HCT116 (cell line): ENCODE measurements at regions not wholly inside any gene's neighbourhood (a gene's known extent, or its start where the extent isn't known, plus 50 kb on each side); places are given as distances from the start of the nearest gene placed in this dataset.

Experiments used
- ATAC-seq: fragments of 200-7000 bp; cut with Tn5 transposase; 2 replicates; pipeline ENCODE4 v1.9.1; 2020; ENCODE audit warnings: mild to moderate bottlenecking, moderate library complexity
- BruUV-seq: library from RNA; stranded (reverse); fragments of 400-500 nt; replicated peaks from 2 replicates; lab custom pipeline; 2021; lab: Mats Ljungman, UMichigan
- CTCF ChIA-PET: fragments of 300-600 bp; sonication (Branson Sonifier 250); formaldehyde crosslinking; loops from one replicate; lab custom pipeline; 2021; ENCODE audit warnings: antibody characterized with exemption; lab: Charles Lee
- POLR2A ChIA-PET: fragments of 300-600, 350-600 bp; sonication (Branson Sonifier 250); formaldehyde crosslinking; loops from one replicate; lab custom pipeline; 2021; ENCODE audit warnings: antibody characterized with exemption; lab: Charles Lee
- RAD21 ChIA-PET, 2 experiments: fragments of 300-600 bp; sonication (Branson Sonifier 250); formaldehyde crosslinking; loops; one replicate each; lab custom pipeline; 2023; ENCODE audit warnings: low total read pairs in 2 of 2; ENCODE audit not compliant: uncharacterized antibody in 2 of 2, unreplicated experiment in 2 of 2, low non-redundant PET in 1 of 2; lab: Charles Lee
- DNase-seq: peaks from one replicate; pipeline ENCODE4 v3.0.0-alpha.2; 2010; ENCODE audit warnings: low read depth, low spot score
- H2AFZ ChIP-seq: fragments of 200-600 bp; shearing (Covaris generic), sonication (generic); 2 replicates; pipeline ENCODE4 v1.6.1; 2017; ENCODE audit warnings: low read depth, mixed run types, mixed read lengths, antibody characterized with exemption, low read length; ENCODE audit not compliant: poor library complexity, severe bottlenecking
- H3K27ac ChIP-seq: 2 replicates; pipeline ENCODE4 v1.5.1; 2012; ENCODE audit warnings: low read depth, low read length
- H3K27me3 ChIP-seq: fragments of 200-600 bp; sonication (generic); 2 replicates; pipeline ENCODE4 v1.6.1; 2016; ENCODE audit warnings: mixed run types, low read length, mixed read lengths; ENCODE audit not compliant: insufficient read depth
- H3K36me3 ChIP-seq, 2 experiments: fragments of 200-500 bp in 1 of 2; fragments of 200-600 bp in 1 of 2; sonication (Bioruptor generic) in 1 of 2; sonication (generic) in 1 of 2; 2 replicates each; pipeline versions ENCODE4 v1.5.1 to v1.6.1; 2014 to 2016; ENCODE audit warnings: low read length in 2 of 2, inconsistent platforms in 1 of 2, mixed read lengths in 1 of 2, mixed run types in 1 of 2; ENCODE audit not compliant: insufficient read depth in 2 of 2, control insufficient read depth in 1 of 2
- H3K4me1 ChIP-seq, 2 experiments: fragments of 200-600 bp in 1 of 2; sonication (generic) in 1 of 2; 2 replicates each; pipeline versions ENCODE4 v1.5.1 to v1.6.1; 2012 to 2017; ENCODE audit warnings: low read length in 2 of 2, inconsistent platforms in 1 of 2, mild to moderate bottlenecking in 1 of 2, mixed read lengths in 1 of 2, mixed run types in 1 of 2, moderate library complexity in 1 of 2; ENCODE audit not compliant: insufficient read depth in 2 of 2, control insufficient read depth in 1 of 2
- H3K4me2 ChIP-seq: fragments of 200-600 bp; sonication (generic); 2 replicates; pipeline ENCODE4 v1.6.1; 2017; ENCODE audit warnings: mixed run types, low read length, mixed read lengths
- H3K4me3 ChIP-seq, 2 experiments: fragments of 200-600 bp in 1 of 2; sonication (generic) in 1 of 2; replicated peaks in 1 of 2; 2 replicates each; pipeline ENCODE4 v1.5.1; 2011 to 2016; ENCODE audit warnings: low read length in 2 of 2, control low read depth in 1 of 2, low read depth in 1 of 2, mild to moderate bottlenecking in 1 of 2, mixed read lengths in 1 of 2, mixed run types in 1 of 2
- H3K79me2 ChIP-seq: fragments of 200-600 bp; sonication (generic); 2 replicates; pipeline ENCODE4 v1.6.1; 2017; ENCODE audit warnings: mild to moderate bottlenecking, mixed run types, low read length, moderate library complexity, mixed read lengths; ENCODE audit not compliant: insufficient read depth
- H3K9ac ChIP-seq: fragments of 200-600 bp; sonication (generic); 2 replicates; pipeline ENCODE4 v1.6.1; 2016; ENCODE audit warnings: low read length, mixed read lengths
- H3K9me2 ChIP-seq: fragments of 200-600 bp; sonication (generic), shearing (Covaris generic); 2 replicates; pipeline ENCODE4 v1.6.1; 2017; ENCODE audit warnings: mixed run types, mild to moderate bottlenecking, moderate library complexity; ENCODE audit not compliant: insufficient read depth
- H3K9me3 ChIP-seq, 2 experiments: fragments of 200-500 bp in 1 of 2; fragments of 200-600 bp in 1 of 2; sonication (Bioruptor generic) in 1 of 2; sonication (generic) in 1 of 2; 2 replicates each; pipeline ENCODE4 v1.6.1; 2014 to 2017; ENCODE audit warnings: low read length in 2 of 2, mixed read lengths in 2 of 2, inconsistent platforms in 1 of 2, low read depth in 1 of 2, mild to moderate bottlenecking in 1 of 2, mixed run types in 1 of 2, moderate library complexity in 1 of 2; ENCODE audit not compliant: control insufficient read depth in 1 of 2, insufficient read depth in 1 of 2
- H4K20me1 ChIP-seq: fragments of 200-600 bp; sonication (generic), shearing (Covaris generic); 2 replicates; pipeline ENCODE4 v1.6.1; 2017; ENCODE audit warnings: mixed run types, mild to moderate bottlenecking, moderate library complexity; ENCODE audit not compliant: insufficient read depth
- CBX3 ChIP-seq: IDR thresholded peaks from 2 replicates; pipeline ENCODE4 v1.6.1; 2012; ENCODE audit warnings: low read depth
- CTCF ChIP-seq, 3 experiments: fragments of 200-600 bp in 1 of 3; sonication (generic) in 1 of 3; IDR thresholded peaks in 2 of 3; conservative IDR thresholded peaks in 1 of 3; 2 replicates each; pipeline ENCODE4 v1.5.1; 2012 to 2017; ENCODE audit warnings: low read depth in 2 of 3, low read length in 2 of 3, antibody characterized with exemption in 1 of 3, borderline replicate concordance in 1 of 3, control low read depth in 1 of 3, mild to moderate bottlenecking in 1 of 3, mixed read lengths in 1 of 3, mixed run types in 1 of 3, moderate library complexity in 1 of 3; ENCODE audit not compliant: insufficient read depth in 1 of 3
- EGR1 ChIP-seq: IDR thresholded peaks from 2 replicates; pipeline ENCODE4 v1.6.1; 2012; ENCODE audit warnings: low read depth
- EZH2phosphoT487 ChIP-seq: fragments of 200-600 bp; IDR thresholded peaks from 2 replicates; pipeline ENCODE4 v1.6.1; 2018; ENCODE audit warnings: antibody characterized with exemption, borderline replicate concordance
- FOSL1 ChIP-seq: IDR thresholded peaks from 2 replicates; pipeline ENCODE4 v1.6.1; 2012; ENCODE audit warnings: low read depth
- POLR2A ChIP-seq: IDR thresholded peaks from 2 replicates; pipeline ENCODE4 v1.7.0; 2011; ENCODE audit warnings: borderline replicate concordance; ENCODE audit not compliant: insufficient read depth, insufficient read length; ENCODE audit errors: extremely low read depth
- POLR2AphosphoS5 ChIP-seq: IDR thresholded peaks from 2 replicates; pipeline ENCODE4 v1.6.1; 2011; ENCODE audit warnings: mild to moderate bottlenecking, low read depth, low read length, moderate library complexity
- RAD21 ChIP-seq: IDR thresholded peaks from 2 replicates; pipeline ENCODE4 v1.6.1; 2012; ENCODE audit warnings: low read depth, mild to moderate bottlenecking
- REST ChIP-seq: IDR thresholded peaks from 2 replicates; pipeline ENCODE4 v1.6.1; 2012; ENCODE audit warnings: low read depth
- SIN3A ChIP-seq: IDR thresholded peaks from 2 replicates; pipeline ENCODE4 v1.6.1; 2012; ENCODE audit warnings: low read depth
- SP1 ChIP-seq: IDR thresholded peaks from 2 replicates; pipeline ENCODE4 v1.6.1; 2012; ENCODE audit warnings: low read depth
- SRF ChIP-seq: IDR thresholded peaks from 2 replicates; pipeline ENCODE4 v1.6.1; 2012; ENCODE audit warnings: low read depth
- TCF7L2 ChIP-seq: IDR thresholded peaks from 2 replicates; pipeline ENCODE4 v1.7.0; 2011; ENCODE audit warnings: borderline replicate concordance, inconsistent platforms; ENCODE audit not compliant: insufficient read depth, insufficient read length; ENCODE audit errors: extremely low read depth
- ZFX ChIP-seq: fragments of 450-650 bp; IDR thresholded peaks from 2 replicates; pipeline ENCODE4 v1.6.1; 2017
- ZNF274 ChIP-seq: fragments of 200-500 bp; sonication (Bioruptor generic); IDR thresholded peaks from 2 replicates; pipeline ENCODE4 v1.6.1; 2014; ENCODE audit warnings: mild to moderate bottlenecking, low read depth, low read length, inconsistent platforms
- intact Hi-C: fragments of 100-400 bp; cut with micrococcal nuclease; formaldehyde crosslinking; loops from 2 replicates; pipeline ENCODE4 v1.10.0; 2022
- TF ChIP-seq, protein P1 (sequence below): IDR thresholded peaks from 2 replicates; pipeline ENCODE4 v1.6.1; 2012

- intact Hi-C loops = no loop called here
- Histone ChIP-seq H3K27me3 (no peaks in the 10 kb centered on the region), H3K79me2 (no peaks in the 10 kb centered on the region), H3K9ac (no peak overlapping the region), H3K4me3 (no peak overlapping the region), H3K9me2 (no peaks in the 10 kb centered on the region), H3K27ac (no peak overlapping the region), H2AFZ (no peak overlapping the region), H3K4me2 (no peak overlapping the region), H4K20me1 (no peaks in the 10 kb centered on the region), H3K9me3 (no peaks in the 10 kb centered on the region), H3K36me3 (no peaks in the 10 kb centered on the region), H3K4me1 (no peaks in the 10 kb centered on the region)
- CTCF ChIA-PET = no interaction called here
- no peak for TF ChIP-seq TCF7L2
- TF ChIP-seq POLR2AphosphoS5 = no peak
- TF ChIP-seq SIN3A = no peak
- no peak for TF ChIP-seq POLR2A
- no peak for TF ChIP-seq CTCF (IDR thresholded peaks at IDR 0.05 in 2 of 3, conservative IDR thresholded peaks at IDR 0.05 in 1 of 3; ENCODE audit: borderline replicate concordance in 1 of 3, insufficient read depth in 1 of 3, low read depth in 2 of 3, low read length in 2 of 3)
- no peak for TF ChIP-seq REST
- TF ChIP-seq CBX3 = no peak
- no peak for TF ChIP-seq EGR1
- TF ChIP-seq, protein P1, sequence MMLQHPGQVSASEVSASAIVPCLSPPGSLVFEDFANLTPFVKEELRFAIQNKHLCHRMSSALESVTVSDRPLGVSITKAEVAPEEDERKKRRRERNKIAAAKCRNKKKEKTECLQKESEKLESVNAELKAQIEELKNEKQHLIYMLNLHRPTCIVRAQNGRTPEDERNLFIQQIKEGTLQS = no peak
- no peak for TF ChIP-seq RAD21
- no peak for TF ChIP-seq ZNF274
- no peak for TF ChIP-seq ZFX
- TF ChIP-seq FOSL1 = no peak
- no peak for TF ChIP-seq SP1
- no peak for TF ChIP-seq EZH2phosphoT487
- TF ChIP-seq SRF = no peak
- ATAC-seq = no peak
- POLR2A ChIA-PET = no interaction called here
- DNase-seq = no peak
- RAD21 ChIA-PET = no interaction called here
- BruUV-seq = no TSS peak
Observed at GRCh38 chr13:50692396-50692915, 151.0 kb downstream of the DLEU7 start.
